Hepatocyte (in vitro differentiated cells): ENCODE measurements at regions not wholly inside any gene's neighbourhood (a gene's known extent, or its start where the extent isn't known, plus 50 kb on each side); places are given as distances from the start of the nearest gene placed in this dataset.
"Not testable (repeated sequence)": the region's sequence is repeated elsewhere in the genome, so short reads cannot be mapped to it uniquely, and the experiment has no call there.

Source experiments
- DNase-seq: peaks from one replicate; pipeline ENCODE4 v3.0.0-alpha.2; 2016; ENCODE audit warnings: low spot score
- H2AFZ ChIP-seq: fragments of 200-600 bp; sonication (generic); 2 replicates; pipeline ENCODE4 v1.6.0; 2016; ENCODE audit warnings: antibody characterized with exemption, mild to moderate bottlenecking
- H3K27ac ChIP-seq: fragments of 200-600 bp; sonication (generic); 2 replicates; pipeline ENCODE4 v1.5.1; 2016; ENCODE audit warnings: mild to moderate bottlenecking
- H3K27me3 ChIP-seq: fragments of 200-600 bp; sonication (generic); 2 replicates; pipeline ENCODE4 v1.6.1; 2016
- H3K36me3 ChIP-seq: fragments of 200-600 bp; sonication (generic); replicated peaks from 2 replicates; pipeline ENCODE4 v1.5.1; 2016; ENCODE audit warnings: low read depth; ENCODE audit not compliant: insufficient read depth
- H3K4me1 ChIP-seq: fragments of 200-600 bp; sonication (generic); 2 replicates; pipeline ENCODE4 v1.5.1; 2016; ENCODE audit warnings: mild to moderate bottlenecking, moderate library complexity; ENCODE audit not compliant: insufficient read depth
- H3K4me2 ChIP-seq: fragments of 200-600 bp; sonication (generic); 2 replicates; pipeline ENCODE4 v1.6.0; 2016
- H3K4me3 ChIP-seq: fragments of 200-600 bp; sonication (generic); 2 replicates; pipeline ENCODE4 v1.5.1; 2016; ENCODE audit warnings: mild to moderate bottlenecking
- H3K79me2 ChIP-seq: fragments of 200-600 bp; sonication (generic); 2 replicates; pipeline ENCODE4 v1.6.0; 2017; ENCODE audit warnings: mild to moderate bottlenecking
- H3K9me2 ChIP-seq: fragments of 200-600 bp; sonication (generic); replicated peaks from 2 replicates; pipeline ENCODE4 v1.6.0; 2017; ENCODE audit warnings: mild to moderate bottlenecking; ENCODE audit not compliant: insufficient read depth
- H3K9me3 ChIP-seq: fragments of 200-600 bp; sonication (generic); 2 replicates; pipeline ENCODE4 v1.5.1; 2016; ENCODE audit warnings: low read depth, mild to moderate bottlenecking
- H4K20me1 ChIP-seq: fragments of 200-600 bp; sonication (generic); 2 replicates; pipeline ENCODE4 v1.6.0; 2016; ENCODE audit warnings: mild to moderate bottlenecking; ENCODE audit not compliant: insufficient read depth, poor library complexity, severe bottlenecking
- CTCF ChIP-seq: fragments of 200-600 bp; sonication (generic); IDR thresholded peaks from 2 replicates; pipeline ENCODE4 v1.5.1; 2016; ENCODE audit warnings: antibody characterized with exemption, mild to moderate bottlenecking; ENCODE audit not compliant: poor library complexity
- EZH2 ChIP-seq: fragments of 200-600 bp; sonication (generic); IDR thresholded peaks from 2 replicates; pipeline ENCODE4 v1.6.1; 2016; ENCODE audit warnings: antibody characterized with exemption, mild to moderate bottlenecking, borderline replicate concordance
- EZH2phosphoT487 ChIP-seq: fragments of 200-600 bp; sonication (generic); IDR thresholded peaks from one replicate; pipeline ENCODE4 v1.6.1; 2018; ENCODE audit warnings: antibody characterized with exemption, mild to moderate bottlenecking, low read depth, moderate library complexity; ENCODE audit not compliant: unreplicated experiment, severe bottlenecking
- WGBS: methylation state at CpG from one replicate; pipeline ENCODE4 v1.1.6; 2016; ENCODE audit warnings: low lambda C conversion rate; ENCODE audit errors: missing lambda C conversion rate; 5-methylcytosine and 5-hydroxymethylcytosine counted together

DNA sequence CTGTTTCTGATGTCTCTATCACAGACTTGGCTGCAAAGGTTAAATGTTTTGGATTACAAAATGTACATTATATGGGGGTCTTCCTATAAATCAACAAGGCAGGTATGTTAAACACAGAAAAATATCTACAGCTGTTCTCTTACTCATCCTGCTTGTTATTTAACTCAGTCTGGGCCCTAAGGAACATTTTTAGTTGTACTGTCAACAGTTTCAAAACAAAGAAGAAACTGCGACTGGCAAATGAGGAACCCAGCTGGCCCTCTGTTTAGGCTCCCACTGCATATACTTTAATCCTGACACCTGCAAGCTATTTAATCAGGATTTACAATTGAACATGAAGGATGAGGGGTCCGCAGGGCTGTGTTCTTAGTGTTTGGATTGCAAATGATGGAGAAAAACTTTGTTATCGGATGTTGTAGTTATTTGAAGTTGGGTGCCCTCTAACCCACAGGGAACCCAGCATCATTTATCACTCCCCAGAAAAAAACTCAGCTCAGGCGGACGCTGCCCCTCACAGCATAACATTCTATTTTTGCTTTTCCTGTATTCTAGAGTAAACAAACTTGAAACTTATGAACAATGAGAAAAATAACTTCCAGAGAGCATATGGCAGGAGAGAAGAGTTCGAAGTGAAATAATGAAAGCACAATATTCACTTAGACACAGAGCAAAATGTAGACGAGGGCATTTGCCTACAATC is 91.2 kb downstream of the POLR2M start:
- H3K79me2 ChIP-seq: no peaks in the 10 kb centered on the region
- H3K4me1 ChIP-seq: peaks cover 15% of the 10 kb centered on the region
- no peak for TF ChIP-seq CTCF
- TF ChIP-seq EZH2phosphoT487: no peak
- TF ChIP-seq EZH2: no peak
- 79% methylated on average over 7 of the region's 7 CpGs for WGBS
- H3K9me3 ChIP-seq: no peaks in the 10 kb centered on the region
- DNase-seq: no peak
- no peak overlapping the region for H3K4me3 ChIP-seq
- no peaks in the 10 kb centered on the region for H4K20me1 ChIP-seq
- H3K9me2 ChIP-seq: no peaks in the 10 kb centered on the region
- no peak overlapping the region for H3K4me2 ChIP-seq
- no peak overlapping the region for H2AFZ ChIP-seq
- peak overlapping the region; percentile 6 for H3K27ac ChIP-seq
- H3K27me3 ChIP-seq: no peaks in the 10 kb centered on the region
- H3K36me3 ChIP-seq: no peaks in the 10 kb centered on the region

DNA sequence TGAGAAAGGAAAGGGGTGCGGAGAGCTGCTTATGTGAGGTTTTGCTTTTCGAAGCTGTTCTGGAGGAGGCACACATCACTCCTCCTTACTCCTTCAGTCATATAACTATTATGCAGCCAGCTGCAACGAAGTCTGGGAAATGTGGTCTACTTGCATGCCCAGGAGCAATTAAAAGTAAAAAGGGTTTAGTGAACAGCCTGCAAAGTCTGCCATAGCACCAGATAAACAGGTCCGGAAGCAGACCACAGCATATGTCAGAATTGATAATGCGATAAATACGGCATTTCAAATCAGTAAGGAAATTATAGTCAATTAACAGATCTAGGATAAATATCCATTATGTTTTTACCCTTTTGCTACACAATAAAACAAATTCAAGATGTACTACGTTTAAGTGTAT is 99.5 kb downstream of the POLR2M start:
- Histone ChIP-seq H3K27me3 (no peaks in the 10 kb centered on the region), H2AFZ (no peak overlapping the region)

GRCh38 chr15:57809285-57809684 is 102.8 kb downstream of the POLR2M start:
- H3K9me2 ChIP-seq, H3K4me1 ChIP-seq, H3K4me3 ChIP-seq, H3K27me3 ChIP-seq, H3K4me2 ChIP-seq, H3K36me3 ChIP-seq, H3K27ac ChIP-seq, H2AFZ ChIP-seq, DNase-seq, H3K79me2 ChIP-seq, H4K20me1 ChIP-seq, H3K9me3 ChIP-seq: not testable (repeated sequence)
- WGBS: 95% methylated on average over 7 of the region's 7 CpGs

More for the DNA sequence above, 99.5 kb downstream of the POLR2M start:
- TF ChIP-seq EZH2 (no peak), CTCF (no peak), EZH2phosphoT487 (no peak)
- 79% methylated on average over 7 of the region's 7 CpGs for WGBS
- H4K20me1 ChIP-seq: no peaks in the 10 kb centered on the region
- H3K4me1 ChIP-seq: no peaks in the 10 kb centered on the region
- no peak overlapping the region for H3K4me2 ChIP-seq
- no peak overlapping the region for H3K27ac ChIP-seq
- H3K36me3 ChIP-seq: no peaks in the 10 kb centered on the region
- no peaks in the 10 kb centered on the region for H3K9me3 ChIP-seq
- no peaks in the 10 kb centered on the region for H3K9me2 ChIP-seq
- DNase-seq: no peak
- H3K4me3 ChIP-seq: no peak overlapping the region
- H3K79me2 ChIP-seq: no peaks in the 10 kb centered on the region

DNA sequence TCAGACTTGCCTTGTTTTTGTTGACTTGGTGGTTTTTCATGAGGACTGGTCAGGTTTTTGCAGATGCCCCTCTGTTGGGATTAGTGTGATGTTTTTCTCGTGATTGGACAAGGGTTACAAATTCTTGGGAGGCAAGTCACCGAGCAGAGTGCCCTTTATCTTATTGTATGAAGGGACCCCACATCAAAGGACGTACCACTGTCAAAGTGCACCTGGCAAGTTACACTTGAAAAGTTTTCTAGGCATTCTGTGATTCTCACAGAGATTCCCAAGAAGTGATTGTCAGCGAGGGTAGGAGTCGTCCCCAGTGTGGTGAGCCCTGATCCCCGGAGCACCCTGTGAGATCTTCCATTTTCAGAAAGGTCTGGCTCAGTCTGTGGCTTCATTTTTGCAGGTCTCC is 110.1 kb downstream of the POLR2M start:
- Histone ChIP-seq H3K4me2 (no peak overlapping the region), H3K9me2 (no peaks in the 10 kb centered on the region), H3K4me3 (no peak overlapping the region), H3K4me1 (no peaks in the 10 kb centered on the region), H3K79me2 (no peaks in the 10 kb centered on the region), H2AFZ (no peak overlapping the region), H3K27me3 (no peaks in the 10 kb centered on the region), H3K9me3 (no peaks in the 10 kb centered on the region), H3K36me3 (no peaks in the 10 kb centered on the region), H4K20me1 (no peaks in the 10 kb centered on the region), H3K27ac (no peak overlapping the region)
- no peak for TF ChIP-seq EZH2phosphoT487
- no peak for TF ChIP-seq EZH2
- TF ChIP-seq CTCF: no peak
- 72% methylated on average over 6 of the region's 6 CpGs for WGBS
- DNase-seq: no peak
